ENCODE measurements at regions not wholly inside any gene's neighbourhood (a gene's known extent, or its start where the extent isn't known, plus 50 kb on each side); places are given as distances from the start of the nearest gene placed in this dataset.
"Not testable (repeated sequence)": the region's sequence is repeated elsewhere in the genome, so short reads cannot be mapped to it uniquely, and the experiment has no call there.

DNA sequence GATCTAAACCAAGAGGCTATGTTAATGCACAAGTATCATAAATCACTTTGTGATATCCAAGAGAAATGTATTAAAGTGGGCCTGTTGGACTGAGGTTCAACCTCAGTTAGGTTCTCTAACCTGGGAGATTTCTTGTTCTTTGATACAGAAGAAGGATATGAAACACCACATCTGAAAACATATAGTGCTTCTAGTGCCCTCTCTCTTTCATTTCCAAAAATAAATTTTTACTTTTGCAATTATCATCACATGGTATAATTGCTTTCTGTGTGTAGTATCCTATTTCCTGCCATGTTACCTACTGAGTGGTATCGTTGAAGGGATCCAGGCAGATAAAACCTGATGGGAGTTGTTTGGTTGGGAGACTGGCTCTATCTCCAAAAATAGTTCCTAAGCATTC lies 264.9 kb downstream of the CCER1 start:
- H3K27me3 ChIP-seq (ENCODE audit: insufficient read depth, low read length, poor library complexity) = no peaks in the 10 kb centered on the region
- no peak overlapping the region for H3K4me2 ChIP-seq (ENCODE audit: insufficient read depth, low read length)
- H3K27ac ChIP-seq (ENCODE audit: low read length) = no peak overlapping the region
- H3K9ac ChIP-seq (ENCODE audit: low read depth, low read length) = no peak overlapping the region
- no peaks in the 10 kb centered on the region for H3K4me1 ChIP-seq (ENCODE audit: insufficient read depth, low read length)
- H3K36me3 ChIP-seq (ENCODE audit: insufficient read depth, low read length) = no peaks in the 10 kb centered on the region
- no peak overlapping the region for H2AFZ ChIP-seq (ENCODE audit: low read depth, low read length)
- no peak overlapping the region for H3K4me3 ChIP-seq (ENCODE audit: low read depth in 1 of 2, low read length in 2 of 2)
- H4K20me1 ChIP-seq (ENCODE audit: insufficient read depth, low read length) = no peaks in the 10 kb centered on the region
- no peaks in the 10 kb centered on the region for H3K79me2 ChIP-seq (ENCODE audit: insufficient read depth, low read length)
- DNase-seq = no peak
- ATAC-seq (ENCODE audit: insufficient read depth, low read depth) = no peak
- TF ChIP-seq, protein P1, sequence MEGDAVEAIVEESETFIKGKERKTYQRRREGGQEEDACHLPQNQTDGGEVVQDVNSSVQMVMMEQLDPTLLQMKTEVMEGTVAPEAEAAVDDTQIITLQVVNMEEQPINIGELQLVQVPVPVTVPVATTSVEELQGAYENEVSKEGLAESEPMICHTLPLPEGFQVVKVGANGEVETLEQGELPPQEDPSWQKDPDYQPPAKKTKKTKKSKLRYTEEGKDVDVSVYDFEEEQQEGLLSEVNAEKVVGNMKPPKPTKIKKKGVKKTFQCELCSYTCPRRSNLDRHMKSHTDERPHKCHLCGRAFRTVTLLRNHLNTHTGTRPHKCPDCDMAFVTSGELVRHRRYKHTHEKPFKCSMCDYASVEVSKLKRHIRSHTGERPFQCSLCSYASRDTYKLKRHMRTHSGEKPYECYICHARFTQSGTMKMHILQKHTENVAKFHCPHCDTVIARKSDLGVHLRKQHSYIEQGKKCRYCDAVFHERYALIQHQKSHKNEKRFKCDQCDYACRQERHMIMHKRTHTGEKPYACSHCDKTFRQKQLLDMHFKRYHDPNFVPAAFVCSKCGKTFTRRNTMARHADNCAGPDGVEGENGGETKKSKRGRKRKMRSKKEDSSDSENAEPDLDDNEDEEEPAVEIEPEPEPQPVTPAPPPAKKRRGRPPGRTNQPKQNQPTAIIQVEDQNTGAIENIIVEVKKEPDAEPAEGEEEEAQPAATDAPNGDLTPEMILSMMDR (IDR thresholded peaks at IDR 0.05; ENCODE audit: borderline replicate concordance, extremely low read depth, low read length, poor library complexity, severe bottlenecking) = no peak
- TF ChIP-seq EZH2 (IDR thresholded peaks at IDR 0.05; ENCODE audit: borderline replicate concordance, low read depth, low read length, severe bottlenecking) = no peak
- no peaks in the 10 kb centered on the region for H3K9me3 ChIP-seq (ENCODE audit: insufficient read depth, low read length, severe bottlenecking)

DNA sequence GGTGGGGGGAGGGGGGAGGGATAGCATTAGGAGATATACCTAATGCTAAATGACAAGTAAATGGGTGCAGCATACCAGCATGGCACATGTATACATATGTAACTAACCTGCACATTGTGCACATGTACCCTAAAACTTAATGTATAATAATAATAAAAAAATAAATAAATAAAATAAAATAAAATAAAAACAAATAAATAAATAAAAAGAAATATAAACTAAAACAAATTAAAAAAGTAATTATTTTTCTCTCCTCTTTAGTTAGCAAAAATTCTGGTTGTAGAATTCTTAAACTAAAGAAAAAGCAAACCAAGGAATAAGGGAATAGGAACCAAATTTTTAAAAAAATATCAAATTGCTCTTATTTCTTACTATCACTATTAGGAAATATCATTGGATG lies 267.3 kb downstream of the CCER1 start:
- ATAC-seq (ENCODE audit: insufficient read depth, low read depth); H3K27me3 ChIP-seq (ENCODE audit: insufficient read depth, low read length, poor library complexity); H3K36me3 ChIP-seq (ENCODE audit: insufficient read depth, low read length); H4K20me1 ChIP-seq (ENCODE audit: insufficient read depth, low read length); H3K4me3 ChIP-seq (ENCODE audit: low read depth in 1 of 2, low read length in 2 of 2); H3K9ac ChIP-seq (ENCODE audit: low read depth, low read length); H3K4me2 ChIP-seq (ENCODE audit: insufficient read depth, low read length); H3K4me1 ChIP-seq (ENCODE audit: insufficient read depth, low read length); H3K79me2 ChIP-seq (ENCODE audit: insufficient read depth, low read length); DNase-seq; H3K27ac ChIP-seq (ENCODE audit: low read length); H3K9me3 ChIP-seq (ENCODE audit: insufficient read depth, low read length, severe bottlenecking); H2AFZ ChIP-seq (ENCODE audit: low read depth, low read length): not testable (repeated sequence)

DNA sequence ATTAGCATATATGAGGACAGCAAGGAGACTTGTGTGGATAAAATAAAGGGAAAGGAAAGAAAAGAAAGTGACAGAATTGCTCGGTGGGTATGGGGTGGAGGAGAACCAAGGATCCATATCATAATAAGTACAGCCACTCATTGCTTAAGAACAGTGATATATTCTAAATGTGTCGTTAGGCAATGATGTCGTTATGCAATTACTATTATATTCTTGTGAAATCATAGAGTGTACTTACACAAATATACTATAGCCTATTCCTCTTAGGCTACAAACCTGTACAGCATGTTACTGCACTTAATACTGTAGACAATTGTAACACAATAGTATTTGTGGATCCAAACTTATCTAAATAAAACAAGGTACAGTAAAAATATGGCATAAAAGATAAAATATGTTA lies 271.1 kb downstream of the CCER1 start:
- Histone ChIP-seq H3K27ac (ENCODE audit: low read length) (no peak overlapping the region), H3K4me2 (ENCODE audit: insufficient read depth, low read length) (no peak overlapping the region), H3K4me1 (ENCODE audit: insufficient read depth, low read length) (no peaks in the 10 kb centered on the region), H3K9me3 (ENCODE audit: insufficient read depth, low read length, severe bottlenecking) (no peaks in the 10 kb centered on the region), H2AFZ (ENCODE audit: low read depth, low read length) (no peak overlapping the region), H3K36me3 (ENCODE audit: insufficient read depth, low read length) (no peaks in the 10 kb centered on the region), H3K4me3 (ENCODE audit: low read depth in 1 of 2, low read length in 2 of 2) (no peak overlapping the region), H3K9ac (ENCODE audit: low read depth, low read length) (no peak overlapping the region), H3K27me3 (ENCODE audit: insufficient read depth, low read length, poor library complexity) (no peaks in the 10 kb centered on the region), H4K20me1 (ENCODE audit: insufficient read depth, low read length) (no peaks in the 10 kb centered on the region), H3K79me2 (ENCODE audit: insufficient read depth, low read length) (no peaks in the 10 kb centered on the region)
- ATAC-seq (ENCODE audit: insufficient read depth, low read depth) (no peak), DNase-seq (no peak)
- no peak for TF ChIP-seq EZH2 (IDR thresholded peaks at IDR 0.05; ENCODE audit: borderline replicate concordance, low read depth, low read length, severe bottlenecking)
- TF ChIP-seq, protein P1 (IDR thresholded peaks at IDR 0.05; ENCODE audit: borderline replicate concordance, extremely low read depth, low read length, poor library complexity, severe bottlenecking) = no peak

DNA sequence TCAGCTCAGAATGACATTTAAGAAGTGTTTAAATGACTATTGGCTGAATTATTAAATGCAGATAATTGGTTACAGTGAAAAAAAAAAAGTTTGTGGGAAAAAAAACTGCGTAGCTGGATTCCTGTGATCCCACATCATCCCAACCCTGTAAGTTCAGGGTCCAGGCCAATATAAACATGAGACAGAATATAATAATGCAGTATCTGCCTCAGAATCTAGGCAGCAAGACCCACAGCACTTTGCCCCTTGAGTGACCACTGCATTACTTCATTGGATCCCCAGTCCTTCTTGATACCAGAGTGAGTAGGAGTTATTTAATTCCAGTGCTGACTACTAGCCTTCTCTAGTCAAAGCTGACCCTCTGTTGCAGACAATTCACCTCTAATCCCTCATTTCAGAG lies 272.6 kb downstream of the CCER1 start:
- no peak for ATAC-seq (ENCODE audit: insufficient read depth, low read depth)
- no peak overlapping the region for H2AFZ ChIP-seq (ENCODE audit: low read depth, low read length)
- H3K4me3 ChIP-seq (ENCODE audit: low read depth in 1 of 2, low read length in 2 of 2) = no peak overlapping the region
- H3K4me2 ChIP-seq (ENCODE audit: insufficient read depth, low read length) = no peak overlapping the region
- H3K36me3 ChIP-seq (ENCODE audit: insufficient read depth, low read length) = no peaks in the 10 kb centered on the region
- TF ChIP-seq, protein P1 (IDR thresholded peaks at IDR 0.05; ENCODE audit: borderline replicate concordance, extremely low read depth, low read length, poor library complexity, severe bottlenecking) = no peak
- no peak for TF ChIP-seq EZH2 (IDR thresholded peaks at IDR 0.05; ENCODE audit: borderline replicate concordance, low read depth, low read length, severe bottlenecking)
- H3K27me3 ChIP-seq (ENCODE audit: insufficient read depth, low read length, poor library complexity) = no peaks in the 10 kb centered on the region
- no peaks in the 10 kb centered on the region for H3K9me3 ChIP-seq (ENCODE audit: insufficient read depth, low read length, severe bottlenecking)
- no peaks in the 10 kb centered on the region for H4K20me1 ChIP-seq (ENCODE audit: insufficient read depth, low read length)
- H3K9ac ChIP-seq (ENCODE audit: low read depth, low read length) = no peak overlapping the region
- no peaks in the 10 kb centered on the region for H3K79me2 ChIP-seq (ENCODE audit: insufficient read depth, low read length)
- H3K27ac ChIP-seq (ENCODE audit: low read length) = no peak overlapping the region
- no peak for DNase-seq
- no peaks in the 10 kb centered on the region for H3K4me1 ChIP-seq (ENCODE audit: insufficient read depth, low read length)
